ENCODE measurements at regions not wholly inside any gene's neighbourhood (a gene's known extent, or its start where the extent isn't known, plus 50 kb on each side); places are given as distances from the start of the nearest gene placed in this dataset.
A peak's percentile ranks its signal among the peaks of the same experiment; 100 is the strongest.

DNA sequence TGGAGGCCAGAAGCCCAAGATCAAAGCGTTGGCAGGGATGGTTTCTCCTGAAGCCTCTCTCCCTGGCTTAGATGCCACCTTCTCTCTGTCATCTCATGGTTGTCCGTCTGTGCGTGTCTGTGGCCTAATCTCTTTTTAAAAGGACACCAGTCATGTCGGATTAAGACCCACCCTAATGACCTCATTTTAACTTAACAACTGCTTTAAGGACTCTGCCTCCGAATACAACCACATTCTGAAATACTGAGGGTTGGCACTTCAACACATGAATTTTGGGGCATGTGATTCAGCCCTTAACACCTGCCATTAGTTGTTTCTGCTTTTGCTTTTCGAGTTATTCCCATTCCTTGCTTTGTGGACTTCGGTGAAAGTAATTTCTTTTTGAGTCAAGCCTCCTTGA, 97.8 kb upstream of the SMIM21 start:
- no peak for DNase-seq

DNA sequence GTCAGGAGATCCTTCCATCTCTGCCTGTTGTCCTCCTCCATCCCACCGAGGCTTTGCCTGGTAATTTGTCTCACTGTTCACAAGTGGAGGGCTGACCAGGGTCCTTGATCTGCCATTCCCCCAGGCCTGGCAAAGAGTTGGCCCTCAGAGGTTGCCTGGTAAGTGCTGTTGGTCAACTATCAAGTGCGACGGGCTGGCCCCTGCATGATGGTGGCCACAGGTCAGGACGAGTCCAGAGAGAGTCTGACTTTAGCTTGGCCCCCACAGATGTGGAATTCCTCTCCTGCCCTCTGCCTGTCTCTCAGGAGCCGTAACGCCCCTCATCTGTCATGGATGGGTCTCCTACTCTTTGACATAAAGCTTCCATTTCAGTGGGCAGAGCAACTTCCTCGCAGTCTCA, 97.3 kb upstream of the SMIM21 start:
- DNase-seq, result no peak

DNA sequence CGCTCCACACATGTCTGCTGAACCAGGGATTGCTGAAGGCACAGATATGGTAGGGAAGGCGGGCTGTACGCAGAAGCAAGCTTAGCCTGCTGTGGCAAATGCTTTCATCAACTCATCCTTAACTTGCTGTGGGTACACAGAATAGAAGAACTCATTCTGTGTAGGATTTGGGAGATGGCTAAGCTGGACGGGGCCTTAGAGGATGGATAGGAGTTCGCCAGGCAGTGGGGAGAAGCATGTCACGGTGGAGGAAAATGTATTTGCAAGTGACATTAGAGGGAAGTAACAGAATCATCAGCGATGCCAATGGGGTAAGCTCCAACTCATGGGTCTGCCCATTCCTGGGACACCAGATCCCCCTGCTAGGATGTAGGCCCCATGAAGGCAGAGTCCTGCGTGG, 96.7 kb upstream of the SMIM21 start:
- DNase-seq, result no peak

DNA sequence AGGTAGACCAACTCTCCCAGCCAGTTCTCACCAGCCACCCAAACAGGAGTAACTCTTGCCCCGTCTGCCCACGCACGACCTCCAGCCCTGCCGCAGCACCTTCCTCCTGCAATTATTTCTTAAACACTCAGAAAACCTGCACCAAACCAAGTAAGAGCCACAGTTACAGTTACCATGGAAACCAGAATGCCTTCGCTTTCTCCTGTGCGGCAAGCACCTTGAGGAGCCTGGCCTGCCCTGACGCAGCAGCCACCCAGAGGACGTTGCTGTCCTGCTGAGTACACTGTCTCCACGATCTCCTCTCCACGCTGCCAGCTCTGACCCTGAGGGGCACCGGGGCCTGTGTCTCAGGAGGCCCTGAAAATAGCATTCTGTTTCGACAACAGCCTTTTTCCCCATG, 94.3 kb upstream of the SMIM21 start:
- DNase-seq, result no peak

DNA sequence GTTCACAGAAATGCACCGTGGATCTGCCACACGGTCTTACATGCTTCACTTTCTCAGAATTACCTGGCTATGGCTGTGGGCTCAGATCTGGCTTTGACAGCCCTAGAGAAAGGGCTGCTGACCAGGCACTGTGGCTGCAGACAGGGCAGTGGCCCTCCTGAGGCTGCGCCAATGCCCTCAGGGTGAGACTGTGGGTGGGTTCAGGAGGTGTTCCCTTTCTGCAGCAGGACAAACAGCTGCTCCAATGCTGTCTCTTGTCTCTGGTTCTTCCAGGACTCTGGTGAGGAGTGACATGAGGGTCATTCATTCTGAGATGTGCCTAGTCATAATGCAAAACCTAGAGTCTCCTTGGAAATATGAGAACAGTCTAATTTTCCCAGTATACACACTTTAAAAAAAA, 90.5 kb upstream of the SMIM21 start:
- no peak for DNase-seq

DNA sequence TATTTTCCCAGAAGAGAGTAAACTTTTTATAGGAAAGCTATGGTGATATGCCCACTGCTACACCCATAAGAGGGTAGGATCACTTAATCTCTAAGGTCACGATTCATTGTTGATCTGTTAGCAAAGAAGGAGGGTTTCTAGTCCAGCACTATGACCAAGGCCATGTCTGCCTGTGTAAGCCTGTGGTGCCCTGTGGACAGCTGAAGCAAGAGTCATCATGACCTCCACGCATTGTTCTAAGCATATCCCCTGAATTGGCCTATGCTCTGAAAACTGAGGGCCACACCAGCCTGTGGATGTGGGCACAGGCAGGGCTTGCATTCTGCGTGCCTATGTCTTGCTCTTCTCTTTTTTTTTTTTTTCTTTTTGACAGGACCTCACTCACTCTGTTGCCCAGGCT, 89.8 kb upstream of the SMIM21 start:
- no peak for DNase-seq

DNA sequence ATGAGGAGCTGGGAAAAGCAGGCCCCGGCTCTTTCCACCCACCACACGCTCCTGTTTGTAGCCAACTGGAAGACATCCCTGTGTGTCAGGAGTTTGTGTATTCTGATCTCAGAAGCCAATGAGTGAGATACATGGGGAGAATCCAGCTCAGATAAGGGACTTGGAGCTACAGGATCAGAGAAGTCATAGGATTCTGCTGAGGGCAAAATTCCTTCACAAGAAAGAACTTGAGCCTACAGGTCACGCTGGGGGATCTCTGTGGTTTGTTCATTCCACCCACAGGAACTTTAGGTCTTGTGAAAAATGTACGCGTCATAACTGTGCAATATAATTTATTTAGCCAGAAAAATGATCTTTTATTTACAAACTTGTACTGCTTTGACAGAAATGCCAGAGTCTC, 80.1 kb upstream of the SMIM21 start:
- DNase-seq, result peak in 1 of 2 donors; percentile 17

DNA sequence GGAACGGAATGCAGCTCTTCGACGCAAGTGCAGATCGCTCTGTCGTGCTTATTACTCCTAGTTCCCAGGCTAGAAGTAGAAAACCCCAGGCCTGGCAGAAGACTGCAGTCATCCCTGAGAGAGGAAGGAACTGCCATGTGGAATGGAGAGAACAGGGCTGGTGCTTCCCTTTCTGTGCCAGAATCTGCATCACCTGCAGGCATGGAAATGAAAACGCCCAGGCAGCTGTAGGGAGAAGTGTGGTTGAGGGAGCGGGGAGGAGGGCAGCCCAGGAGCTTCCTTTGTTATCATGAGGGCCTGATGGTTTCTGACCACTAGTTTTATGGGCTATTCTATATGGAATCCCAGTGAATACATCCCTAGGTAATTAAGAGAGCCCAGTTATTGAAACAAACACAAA, 79.4 kb upstream of the SMIM21 start:
- DNase-seq, result no peak

DNA sequence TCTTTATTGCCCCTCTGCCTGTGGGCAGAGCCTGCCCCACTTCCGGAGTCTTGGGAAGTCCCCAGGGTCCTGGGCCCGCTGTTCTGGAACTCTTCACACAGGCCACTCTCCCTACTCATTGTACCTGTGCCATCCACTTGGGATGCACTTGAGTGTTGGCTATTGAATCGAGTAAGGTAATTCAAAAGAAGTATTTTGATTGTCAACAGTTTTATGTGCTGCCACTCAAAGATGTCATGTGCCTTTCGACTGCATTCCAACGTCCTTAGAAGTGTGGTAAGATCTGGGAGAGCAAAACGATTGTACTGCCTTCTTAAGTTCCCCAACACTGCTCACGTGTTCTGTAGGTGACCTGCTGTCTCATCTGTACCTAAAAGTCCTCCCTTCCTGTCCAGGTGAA, 77.0 kb upstream of the SMIM21 start:
- no peak for DNase-seq

DNA sequence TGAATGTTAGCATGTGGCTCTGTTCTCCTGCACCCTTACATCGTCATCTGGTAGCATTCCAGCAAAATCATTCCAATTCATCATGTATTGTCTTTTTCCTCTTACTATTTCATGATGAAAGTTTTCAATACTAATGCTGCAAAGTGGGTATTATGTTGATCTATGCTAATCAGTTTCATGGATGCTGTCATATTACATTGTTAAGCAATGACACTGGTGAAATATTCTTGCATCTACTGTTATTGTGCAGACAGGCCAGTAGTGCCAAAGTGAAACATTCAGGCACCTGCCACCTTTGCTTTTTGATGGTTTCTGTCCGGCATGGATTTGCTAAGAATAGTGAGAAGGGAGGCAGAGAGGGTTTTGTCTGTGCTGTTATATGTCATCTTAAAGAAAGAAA, 76.1 kb upstream of the SMIM21 start:
- no peak for DNase-seq

DNA sequence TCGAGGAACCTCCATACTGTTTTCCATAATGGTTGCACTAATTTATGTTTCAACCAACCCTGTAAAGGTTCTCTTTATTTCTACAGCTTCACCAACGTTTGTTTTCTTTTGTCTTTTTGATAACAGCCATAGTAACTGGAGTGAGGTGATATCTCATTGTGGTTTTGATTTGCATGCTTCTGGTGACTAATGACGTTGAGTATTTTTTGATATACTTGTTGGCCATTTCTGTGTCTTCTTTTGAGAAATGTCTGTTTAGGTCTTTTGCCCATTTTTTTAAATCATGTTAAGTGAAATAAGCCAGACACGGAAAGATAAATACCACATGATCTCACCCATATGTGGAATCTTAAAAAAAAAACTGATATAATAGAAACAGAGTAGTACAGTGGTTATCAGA, 74.8 kb upstream of the SMIM21 start:
- no peak for DNase-seq

DNA sequence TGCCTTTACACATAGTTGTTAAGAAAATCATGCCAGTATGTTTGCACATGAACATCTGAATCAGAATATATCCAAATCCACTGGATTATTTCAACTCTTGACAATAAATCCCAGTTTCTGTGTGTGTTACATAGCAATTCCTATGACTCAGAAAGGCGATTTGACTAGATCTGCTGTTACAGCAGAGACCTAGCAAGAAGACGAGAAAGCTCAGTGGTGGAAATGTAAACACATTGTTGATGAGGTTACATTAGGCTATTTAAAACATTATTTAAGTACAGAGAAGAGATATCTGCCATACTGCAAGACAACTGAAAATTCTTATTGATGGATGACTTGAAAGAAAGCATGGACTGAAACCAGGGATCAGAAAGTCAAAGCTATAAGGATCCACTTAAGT, 73.0 kb upstream of the SMIM21 start:
- DNase-seq, result no peak

DNA sequence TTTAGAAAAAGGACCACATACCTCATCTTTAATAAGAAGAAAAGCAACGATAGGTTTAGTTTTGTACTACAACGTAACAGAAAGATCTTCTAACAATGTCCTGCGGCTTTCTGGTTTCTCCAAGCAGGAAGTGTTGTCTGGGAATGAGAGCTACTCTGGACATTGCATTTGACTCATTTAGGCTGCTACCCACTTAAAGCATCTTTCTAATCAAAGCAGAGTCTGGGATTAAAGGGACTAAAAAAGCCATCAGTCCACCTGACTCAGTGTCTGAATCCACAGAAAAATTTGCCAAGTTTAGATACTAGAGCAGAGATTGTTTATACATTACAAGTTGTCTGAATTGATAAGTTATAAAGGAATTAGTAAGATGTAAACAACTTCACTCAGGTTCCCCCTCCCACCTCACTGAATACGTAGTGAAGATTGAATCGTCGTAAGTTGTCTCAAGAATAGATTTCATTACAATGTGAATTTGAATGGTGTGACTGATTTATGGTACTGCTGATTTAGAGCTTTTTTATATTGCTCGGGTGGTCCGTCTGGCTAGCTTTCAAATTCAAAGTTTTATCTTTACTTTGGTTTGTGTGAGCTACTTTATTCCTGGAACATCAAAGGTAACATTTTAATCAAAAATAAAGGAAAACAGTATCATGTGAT, 70.2 kb upstream of the SMIM21 start:
- DNase-seq, result no peak

DNA sequence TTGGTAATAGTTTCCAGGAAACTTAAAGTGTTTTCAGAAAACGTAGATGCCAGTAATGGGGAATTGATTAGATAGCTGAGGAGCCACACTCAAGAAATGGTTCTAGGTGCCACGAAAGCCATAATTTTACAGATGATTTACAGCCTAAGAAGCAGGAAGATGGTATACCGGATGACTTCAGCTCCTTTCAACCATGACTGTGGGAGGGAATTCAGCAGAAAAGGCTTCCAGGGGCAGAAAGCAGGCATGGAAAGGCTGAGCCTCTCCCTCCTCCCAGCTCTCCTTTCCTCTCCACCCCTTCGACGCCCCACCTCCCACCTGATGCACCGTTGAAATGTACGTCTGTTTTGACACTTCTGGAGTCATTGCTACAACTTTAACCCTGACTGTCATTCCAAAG, 68.6 kb upstream of the SMIM21 start:
- DNase-seq, result no peak

DNA sequence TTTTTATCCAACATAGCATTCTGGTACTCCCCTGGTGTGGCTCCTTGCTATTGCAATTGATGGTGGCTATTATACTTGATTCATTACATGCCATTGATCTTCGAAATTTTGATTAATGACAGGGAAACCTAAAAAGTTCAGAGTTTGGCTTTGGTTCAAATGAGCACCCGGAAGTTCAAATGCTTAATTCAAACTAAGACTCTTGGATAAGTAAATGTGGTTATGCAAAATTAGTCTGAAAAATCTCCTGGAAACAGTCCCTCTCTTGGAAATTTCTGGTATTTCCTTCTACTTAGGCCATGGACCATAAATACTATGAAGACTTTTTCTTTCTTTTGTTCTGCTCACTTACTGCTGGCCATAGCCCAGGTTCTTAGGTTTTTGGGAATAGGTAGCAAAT, 65.3 kb upstream of the SMIM21 start:
- DNase-seq, result no peak

DNA sequence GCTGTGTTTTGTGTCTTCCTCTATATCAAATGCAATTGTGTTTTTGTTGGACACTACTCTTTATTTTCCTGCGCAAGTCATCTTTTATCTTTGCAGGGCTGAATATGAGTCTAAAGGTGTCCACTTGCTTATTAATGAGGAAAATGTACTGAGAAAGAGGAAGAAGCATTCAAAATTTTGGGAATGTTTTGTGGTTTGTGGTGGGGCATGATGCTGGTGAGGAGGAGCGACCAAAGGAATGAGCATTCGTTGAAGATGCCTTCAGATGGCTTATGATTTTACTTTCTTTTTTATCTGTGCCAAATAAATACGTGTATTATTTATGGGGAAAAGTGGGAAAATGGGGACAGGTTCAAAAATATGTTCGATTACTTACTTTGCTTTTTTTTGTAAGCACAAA, 63.9 kb upstream of the SMIM21 start:
- no peak for DNase-seq

DNA sequence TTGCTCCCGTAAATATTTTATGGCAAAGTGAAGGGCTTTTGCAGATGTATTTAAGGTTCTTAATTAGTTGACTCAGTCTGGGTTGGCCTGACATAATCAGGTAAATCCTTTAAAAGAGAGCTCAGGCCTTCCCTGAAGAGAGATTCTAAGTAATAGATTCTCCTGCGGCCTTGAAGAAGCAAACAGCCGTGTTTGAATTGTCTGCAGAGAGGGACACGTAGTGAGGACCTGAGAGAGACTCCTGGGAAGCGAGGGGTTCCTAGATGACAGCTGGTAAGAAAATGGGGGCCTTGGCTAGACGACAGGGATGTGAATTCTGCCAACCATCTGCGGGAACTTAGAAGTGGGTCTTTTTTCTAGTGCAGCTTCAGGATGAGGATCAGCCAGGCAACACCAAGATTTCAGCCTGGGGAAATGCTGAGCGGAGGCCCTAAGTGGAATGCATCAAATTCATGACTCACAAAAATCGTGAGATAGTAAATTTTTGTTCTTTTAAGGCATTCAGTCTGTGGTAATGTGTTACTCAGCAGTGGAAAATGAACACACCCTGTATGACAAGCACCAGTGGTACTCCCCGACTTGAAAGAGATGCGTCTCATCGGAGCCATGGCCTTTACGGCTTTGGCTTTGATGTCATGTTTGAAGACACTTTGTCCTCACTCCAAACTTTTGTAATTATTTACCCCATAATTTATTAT, 62.1 kb upstream of the SMIM21 start:
- DNase-seq, result no peak

DNA sequence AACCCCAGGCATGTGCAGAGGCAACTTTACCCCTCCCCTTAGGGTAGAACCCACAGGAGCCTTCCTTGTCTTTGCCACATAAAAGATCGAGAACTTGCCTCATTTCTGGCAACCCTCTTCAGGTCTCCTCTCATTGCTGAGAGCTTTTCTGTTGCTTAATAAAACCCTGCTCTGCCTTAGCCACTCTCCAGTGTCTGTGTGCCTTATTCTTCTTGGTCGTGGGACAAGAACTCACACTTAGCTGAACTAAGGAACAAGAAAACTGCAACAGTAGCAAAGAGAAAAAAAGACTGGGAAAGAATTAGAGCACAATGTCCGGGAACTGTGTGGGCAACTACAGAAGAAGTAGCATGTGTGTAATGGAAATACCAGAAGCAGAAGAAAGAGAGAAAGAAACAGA, 56.2 kb upstream of the SMIM21 start:
- no peak for DNase-seq

DNA sequence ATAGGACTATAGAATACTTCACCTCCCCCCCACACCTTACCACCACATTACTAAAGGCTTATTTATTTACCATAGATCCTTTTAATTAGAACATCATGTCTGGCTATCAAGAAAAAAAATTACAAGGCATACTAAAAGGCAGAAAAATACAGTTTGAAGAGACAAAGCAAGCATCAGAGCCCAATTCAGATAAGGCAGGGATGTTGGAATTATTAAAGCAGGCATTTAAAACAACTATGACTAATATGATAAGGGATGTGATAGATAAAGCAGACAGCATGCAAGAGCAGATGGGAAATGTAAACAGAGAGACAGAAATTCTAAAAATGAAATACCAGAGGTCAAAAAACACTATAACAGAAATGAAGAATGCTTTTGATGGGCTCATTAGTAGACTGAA, 55.4 kb upstream of the SMIM21 start:
- DNase-seq, result no peak

DNA sequence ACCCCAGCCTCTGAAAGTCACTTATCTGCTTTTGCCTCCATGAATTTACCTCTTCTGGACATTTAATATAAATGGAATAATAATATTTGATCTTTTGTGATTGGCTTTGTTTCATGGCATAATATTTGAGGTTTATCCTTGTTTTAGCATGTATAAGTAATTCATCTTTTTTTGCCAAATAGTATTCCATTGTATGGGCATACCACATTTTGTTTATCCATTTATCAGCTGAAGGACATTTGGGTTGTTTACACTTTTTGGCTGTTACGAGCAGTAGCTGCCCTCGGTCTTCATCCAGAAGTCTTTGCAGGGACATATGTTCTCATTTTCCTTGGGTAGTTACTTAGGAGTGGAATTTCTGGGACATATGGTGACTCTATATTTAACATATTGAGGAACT, 53.0 kb upstream of the SMIM21 start:
- no peak for DNase-seq

DNA sequence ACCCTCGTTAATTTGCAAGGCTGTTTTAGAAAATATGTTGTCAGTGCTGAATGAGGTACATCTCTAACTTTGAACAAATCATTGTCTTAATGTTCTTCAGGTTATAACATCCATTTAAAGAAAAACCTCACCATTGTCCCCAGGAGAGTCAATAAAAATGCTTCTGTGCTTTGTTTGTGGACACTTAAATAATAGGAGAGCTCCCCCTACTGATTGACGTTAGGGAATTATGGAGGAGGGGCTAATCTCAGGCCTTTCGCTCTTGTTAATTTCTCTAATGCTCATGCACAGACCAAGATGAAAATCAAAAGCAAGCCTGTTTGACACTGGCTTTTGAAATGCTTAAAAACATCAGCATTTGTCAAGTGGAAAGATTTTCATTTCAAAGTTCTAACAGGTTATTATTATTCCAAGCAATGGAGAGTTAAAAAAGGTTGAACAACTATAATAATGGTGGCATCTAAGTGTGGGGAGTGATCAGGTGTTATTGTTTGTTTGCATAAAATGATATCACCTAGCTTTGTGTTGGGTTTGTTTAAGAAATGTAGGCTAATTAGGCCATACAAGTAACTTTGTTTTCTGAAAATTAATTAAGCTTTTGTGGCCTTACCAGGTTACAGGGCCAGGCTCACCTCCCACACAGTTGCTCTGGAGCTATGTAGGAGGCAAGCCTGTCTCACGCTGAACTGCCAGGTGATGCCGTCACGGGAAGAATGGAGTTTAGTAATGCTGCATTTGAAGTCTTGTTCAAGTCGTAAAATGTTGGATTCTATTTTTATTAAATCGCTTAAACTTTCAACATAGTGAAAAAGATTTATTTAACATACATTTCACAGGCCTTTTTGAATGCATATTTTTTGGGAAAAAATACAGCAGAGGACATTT, 51.7 kb upstream of the SMIM21 start:
- DNase-seq, result peak; percentile 11 to 65

DNA sequence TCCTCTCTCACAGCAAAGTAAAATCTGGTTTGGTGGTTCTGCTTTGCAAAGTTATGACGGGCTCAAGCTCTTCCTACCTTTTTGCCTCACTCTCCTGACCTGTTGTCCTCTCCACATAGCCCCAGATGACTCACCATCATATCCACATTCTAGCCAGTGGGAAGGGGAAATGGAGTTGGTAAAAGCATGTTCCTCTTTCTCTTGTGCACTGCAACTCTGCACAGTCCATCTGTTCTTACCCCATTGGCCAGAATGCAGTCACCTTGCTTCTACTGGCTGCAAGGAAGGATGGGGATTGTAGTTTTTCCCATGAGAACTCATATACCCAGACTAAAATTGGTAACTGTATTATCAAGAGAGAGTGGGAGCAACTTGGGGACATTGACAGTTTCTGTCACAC, 50.4 kb upstream of the SMIM21 start:
- DNase-seq, result peak; percentile 51 to 70

Data from inflammatory macrophage treated with lipopolysaccharide for 1 hour (primary cell).